ENCODE measurements at regions not wholly inside any gene's neighbourhood (a gene's known extent, or its start where the extent isn't known, plus 50 kb on each side); places are given as distances from the start of the nearest gene placed in this dataset.

GRCh38 chr2:156909983-156910382 is 347.5 kb upstream of the GALNT5 start:
- CTCF ChIA-PET = interaction anchor here (1.2 kb wide), 1 partner anchor 146 kb away, joined by 4 read pairs; no protein-coding TSS in a partner anchor
- dilution Hi-C loops (cut with HindIII; ENCODE audit: low sequenced_read_pairs, unreplicated experiment) = no loop called here
- in situ Hi-C loops (cut with MboI; ENCODE audit: low sequenced_read_pairs) = no loop called here

More at GRCh38 chr2:156909983-156910382, 347.5 kb upstream of the GALNT5 start:
- Histone ChIP-seq H3K4me1 (ENCODE audit: control insufficient read depth, insufficient read depth, low read length) (no peaks in the 10 kb centered on the region), H3K56ac (ENCODE audit: extremely low read depth, insufficient read depth, low read length) (no peak overlapping the region), H2BK5ac (ENCODE audit: low read depth, low read length, poor library complexity, severe bottlenecking) (no peak overlapping the region), H3K27me3 (ENCODE audit: control insufficient read depth, insufficient read depth, low read length) (no peaks in the 10 kb centered on the region), H3K36me3 (ENCODE audit: control insufficient read depth, insufficient read depth, low read length) (no peaks in the 10 kb centered on the region), H3K79me1 (ENCODE audit: low read depth in 1 of 2, low read length in 2 of 2) (no peaks in the 10 kb centered on the region), H4K91ac (ENCODE audit: insufficient read depth, low read depth, low read length) (no peak overlapping the region), H3K9me3 (ENCODE audit: control insufficient read depth, insufficient read depth, low read length) (no peaks in the 10 kb centered on the region), H2BK20ac (ENCODE audit: low read depth, low read length) (peak overlapping the region; percentile 79), H3K23ac (ENCODE audit: low read depth, low read length) (no peak overlapping the region), H2AFZ (replicated peaks; ENCODE audit: low read length, poor library complexity) (no peak overlapping the region), H3K27ac (ENCODE audit: insufficient read depth, low read length) (no peak overlapping the region), H3K4me2 (ENCODE audit: low read depth, low read length) (no peak overlapping the region), H2AK9ac (replicated peaks; ENCODE audit: low read depth, low read length, poor library complexity) (no peak overlapping the region), H3K14ac (replicated peaks; ENCODE audit: low read depth, low read length) (no peak overlapping the region), H2AK5ac (ENCODE audit: low read depth, low read length) (peak overlapping the region; percentile 72; the same call in 1 of the 2 replicates), H4K8ac (ENCODE audit: low read depth in 2 of 2, low read length in 2 of 2) (no peak overlapping the region; a peak in 1 of 4 replicates), H4K20me1 (ENCODE audit: insufficient read depth, low read length) (no peaks in the 10 kb centered on the region), H3K9me1 (ENCODE audit: insufficient read depth, low read length) (no peaks in the 10 kb centered on the region; the same call in 1 of the 2 replicates), H2BK120ac (ENCODE audit: low read depth, low read length) (0 out of 2 replicates have a peak overlapping the region, but pooled peaks have one; percentile 10), H3K4ac (ENCODE audit: low read depth, low read length) (peak overlapping the region; percentile 20; the same call in 1 of the 2 replicates), H3K9ac (ENCODE audit: low read depth, low read length) (no peak overlapping the region), H3K18ac (ENCODE audit: low read depth, low read length) (no peak overlapping the region), H2BK15ac (ENCODE audit: low read depth, low read length) (no peak overlapping the region), H4K5ac (ENCODE audit: low read depth, low read length) (no peak overlapping the region), H3K4me3 (ENCODE audit: insufficient read depth, low read depth, low read length) (no peak overlapping the region)
- TF ChIP-seq MAFK (IDR thresholded peaks at IDR 0.05; ENCODE audit: low read depth, low read length) = no peak
- TF ChIP-seq BHLHE40 (IDR thresholded peaks at IDR 0.05; ENCODE audit: low read depth, low read length) = no peak
- TF ChIP-seq SMC3 (IDR thresholded peaks at IDR 0.05; ENCODE audit: low read depth, low read length) = no peak
- no CpG with 5 or more reads among the region's 5 CpGs for WGBS, 2 experiments (ENCODE audit: extremely low coverage in 2 of 2, insufficient read length in 1 of 2)
- POLR2A ChIA-PET (ENCODE audit: unreplicated experiment) = no interaction called here
- ATAC-seq (ENCODE audit: low read depth) (no peak), DNase-seq (no peak)
- intact Hi-C loops (cut with micrococcal nuclease) = no loop called here
- no TSS peak for BruUV-seq (replicated peaks)

Data from IMR-90 (cell line).